ENCODE measurements at regions not wholly inside any gene's neighbourhood (a gene's known extent, or its start where the extent isn't known, plus 50 kb on each side); places are given as distances from the start of the nearest gene placed in this dataset.

GRCh38 chr2:120404274-120404673, 58.3 kb downstream of the INHBB start:
- Histone ChIP-seq H3K27me3 (ENCODE audit: low read depth) (peaks cover 18% of the 10 kb centered on the region), H3K36me3 (no peaks in the 10 kb centered on the region), H3K9me3 (replicated peaks) (peaks cover 19% of the 10 kb centered on the region), H3K27ac (replicated peaks) (no peak overlapping the region), H3K4me1 (no peaks in the 10 kb centered on the region), H3K4me3 (no peak overlapping the region)
- DNase-seq: no peak
- intact Hi-C loops (cut with micrococcal nuclease): no loop called here
- no peak for TF ChIP-seq CTCF (IDR thresholded peaks at IDR 0.05; ENCODE audit: borderline replicate concordance)

- TF ChIP-seq CTCF (IDR thresholded peaks at IDR 0.05; ENCODE audit: borderline replicate concordance): no peak
- intact Hi-C loops (cut with micrococcal nuclease): no loop called here
- peaks cover 9% of the 10 kb centered on the region for H3K27me3 ChIP-seq (ENCODE audit: low read depth)
- DNase-seq: no peak
- H3K9me3 ChIP-seq (replicated peaks): peaks cover 27% of the 10 kb centered on the region
- no peak overlapping the region for H3K4me3 ChIP-seq
- no peaks in the 10 kb centered on the region for H3K36me3 ChIP-seq
- H3K27ac ChIP-seq (replicated peaks): no peak overlapping the region
- no peaks in the 10 kb centered on the region for H3K4me1 ChIP-seq
Measured at GRCh38 chr2:120404941-120405758, 59.2 kb downstream of the INHBB start.

GRCh38 chr2:120405759-120406099, 59.8 kb downstream of the INHBB start:
- Histone ChIP-seq H3K36me3 (no peaks in the 10 kb centered on the region), H3K4me1 (no peaks in the 10 kb centered on the region), H3K4me3 (no peak overlapping the region), H3K9me3 (replicated peaks) (peaks cover 33% of the 10 kb centered on the region), H3K27ac (replicated peaks) (no peak overlapping the region), H3K27me3 (ENCODE audit: low read depth) (peaks cover 6% of the 10 kb centered on the region)
- intact Hi-C loops (cut with micrococcal nuclease): no loop called here
- TF ChIP-seq CTCF (IDR thresholded peaks at IDR 0.05; ENCODE audit: borderline replicate concordance): no peak
- DNase-seq: no peak

- no peak for TF ChIP-seq CTCF (IDR thresholded peaks at IDR 0.05; ENCODE audit: borderline replicate concordance)
- Histone ChIP-seq H3K4me1 (no peaks in the 10 kb centered on the region), H3K36me3 (no peaks in the 10 kb centered on the region), H3K27me3 (ENCODE audit: low read depth) (no peaks in the 10 kb centered on the region), H3K4me3 (no peak overlapping the region), H3K27ac (replicated peaks) (no peak overlapping the region), H3K9me3 (replicated peaks) (peaks cover 42% of the 10 kb centered on the region)
- DNase-seq: no peak
- intact Hi-C loops (cut with micrococcal nuclease): no loop called here
Measured at GRCh38 chr2:120406566-120406965, 60.6 kb downstream of the INHBB start.

GRCh38 chr2:120410487-120410886, 64.6 kb downstream of the INHBB start:
- Histone ChIP-seq H3K4me1 (no peaks in the 10 kb centered on the region), H3K36me3 (no peaks in the 10 kb centered on the region), H3K27me3 (ENCODE audit: low read depth) (no peaks in the 10 kb centered on the region), H3K27ac (replicated peaks) (no peak overlapping the region), H3K4me3 (no peak overlapping the region), H3K9me3 (replicated peaks) (peaks cover 48% of the 10 kb centered on the region)
- intact Hi-C loops (cut with micrococcal nuclease): no loop called here
- DNase-seq: no peak
- TF ChIP-seq CTCF (IDR thresholded peaks at IDR 0.05; ENCODE audit: borderline replicate concordance): no peak

Data from left ventricle myocardium inferior (tissue), 1 donor.